ENCODE measurements at regions not wholly inside any gene's neighbourhood (a gene's known extent, or its start where the extent isn't known, plus 50 kb on each side); places are given as distances from the start of the nearest gene placed in this dataset.

DNA sequence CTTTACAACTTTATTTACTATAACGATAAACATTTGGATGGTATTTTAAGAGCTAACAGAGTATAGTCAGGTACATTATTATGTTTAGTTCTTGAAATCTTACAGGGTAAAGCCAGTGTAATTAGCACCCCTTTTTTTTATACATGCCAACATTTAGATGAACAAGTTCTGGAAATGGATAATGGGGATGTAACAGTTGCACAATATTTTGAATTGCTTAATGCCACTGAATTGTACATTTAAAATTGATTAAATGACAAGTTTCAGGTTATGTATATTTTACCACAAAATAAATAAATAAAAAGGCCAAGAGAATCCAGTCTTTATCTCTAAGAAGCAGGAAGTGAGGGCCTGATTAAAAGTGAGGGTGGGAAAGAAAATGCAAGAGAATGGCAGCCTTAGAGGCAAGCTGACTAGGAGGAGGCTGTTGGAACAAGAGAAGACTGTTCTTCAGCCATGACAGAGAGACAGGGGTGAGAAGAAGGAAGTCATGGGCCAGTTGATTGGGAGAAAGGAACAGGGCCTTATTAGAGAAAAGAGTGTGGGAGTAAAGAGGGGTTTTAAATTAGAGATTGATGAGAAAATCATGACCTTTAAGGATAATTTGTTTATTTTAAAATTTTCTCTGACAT lies 49.9 kb upstream of the TNFSF18 start:
- intact Hi-C loops (cut with DNase I; ENCODE audit: low total_unique reads), result no loop called here
- no peak overlapping the region for H3K4me3 ChIP-seq
- TF ChIP-seq POLR2A (IDR thresholded peaks at IDR 0.05), result no peak
- TF ChIP-seq, protein P1, sequence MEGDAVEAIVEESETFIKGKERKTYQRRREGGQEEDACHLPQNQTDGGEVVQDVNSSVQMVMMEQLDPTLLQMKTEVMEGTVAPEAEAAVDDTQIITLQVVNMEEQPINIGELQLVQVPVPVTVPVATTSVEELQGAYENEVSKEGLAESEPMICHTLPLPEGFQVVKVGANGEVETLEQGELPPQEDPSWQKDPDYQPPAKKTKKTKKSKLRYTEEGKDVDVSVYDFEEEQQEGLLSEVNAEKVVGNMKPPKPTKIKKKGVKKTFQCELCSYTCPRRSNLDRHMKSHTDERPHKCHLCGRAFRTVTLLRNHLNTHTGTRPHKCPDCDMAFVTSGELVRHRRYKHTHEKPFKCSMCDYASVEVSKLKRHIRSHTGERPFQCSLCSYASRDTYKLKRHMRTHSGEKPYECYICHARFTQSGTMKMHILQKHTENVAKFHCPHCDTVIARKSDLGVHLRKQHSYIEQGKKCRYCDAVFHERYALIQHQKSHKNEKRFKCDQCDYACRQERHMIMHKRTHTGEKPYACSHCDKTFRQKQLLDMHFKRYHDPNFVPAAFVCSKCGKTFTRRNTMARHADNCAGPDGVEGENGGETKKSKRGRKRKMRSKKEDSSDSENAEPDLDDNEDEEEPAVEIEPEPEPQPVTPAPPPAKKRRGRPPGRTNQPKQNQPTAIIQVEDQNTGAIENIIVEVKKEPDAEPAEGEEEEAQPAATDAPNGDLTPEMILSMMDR (IDR thresholded peaks at IDR 0.05), result no peak
- H3K4me1 ChIP-seq, result no peaks in the 10 kb centered on the region
- DNase-seq, result no peak
- no peaks in the 10 kb centered on the region for H3K27me3 ChIP-seq
- H3K36me3 ChIP-seq, result no peaks in the 10 kb centered on the region
- H3K9me3 ChIP-seq, result no peaks in the 10 kb centered on the region
- H3K27ac ChIP-seq, result no peak overlapping the region

All from uterus (tissue), 3 donors.